H1 (cell line): ENCODE measurements at regions not wholly inside any gene's neighbourhood (a gene's known extent, or its start where the extent isn't known, plus 50 kb on each side); places are given as distances from the start of the nearest gene placed in this dataset.

ENCODE experiments used
- CTCF ChIA-PET: fragments of 300-600 bp; sonication (Branson Sonifier 250); formaldehyde crosslinking; loops from one replicate; lab custom pipeline; 2021; ENCODE audit not compliant: partially characterized antibody; lab: Charles Lee
- POLR2A ChIA-PET: fragments of 300-600 bp; sonication (Branson Sonifier 250); formaldehyde crosslinking; loops from one replicate; lab custom pipeline; 2021; ENCODE audit warnings: inconsistent platforms; ENCODE audit not compliant: partially characterized antibody; lab: Charles Lee
- DNase-seq, 2 experiments: peaks; one replicate each; pipeline versions ENCODE4 v3.0.0 to v3.0.0-alpha.2; 2010 to 2022; ENCODE audit warnings: low spot score in 2 of 2, low read depth in 1 of 2, mixed read lengths in 1 of 2
- FAIRE-seq: peaks from 2 replicates; lab custom pipeline; 2011; peaks lifted over from hg19 to GRCh38; lab: Jason Lieb, UNC
- H2AFZ ChIP-seq: 2 replicates; pipeline ENCODE4 v1.8.1; 2012; ENCODE audit warnings: low read length, inconsistent platforms
- H2AK5ac ChIP-seq: 2 replicates; pipeline ENCODE4 v1.6.1; 2013; ENCODE audit warnings: low read depth, low read length
- H2BK120ac ChIP-seq: replicated peaks from 2 replicates; pipeline ENCODE3; 2013; ENCODE audit warnings: low read depth, low read length, inconsistent platforms
- H2BK12ac ChIP-seq: 2 replicates; pipeline ENCODE4 v1.6.1; 2013; ENCODE audit warnings: low read depth, low read length
- H2BK15ac ChIP-seq: 2 replicates; pipeline ENCODE4 v1.6.1; 2013; ENCODE audit warnings: low read length
- H2BK20ac ChIP-seq: 2 replicates; pipeline ENCODE4 v1.6.1; 2013; ENCODE audit warnings: low read length
- H2BK5ac ChIP-seq: 2 replicates; pipeline ENCODE4 v1.6.1; 2013; ENCODE audit warnings: low read depth, low read length
- H3K14ac ChIP-seq: 2 replicates; pipeline ENCODE4 v1.6.1; 2013; ENCODE audit warnings: inconsistent platforms; ENCODE audit not compliant: insufficient read length
- H3K18ac ChIP-seq: 2 replicates; pipeline ENCODE4 v1.6.1; 2013; ENCODE audit warnings: low read length; ENCODE audit errors: extremely low read depth
- H3K23ac ChIP-seq: 2 replicates; pipeline ENCODE4 v1.6.1; 2013; ENCODE audit warnings: inconsistent platforms; ENCODE audit not compliant: insufficient read length
- H3K23me2 ChIP-seq: 2 replicates; pipeline ENCODE4 v1.6.1; 2013; ENCODE audit warnings: low read depth, low read length
- H3K27ac ChIP-seq: 2 replicates; pipeline ENCODE4 v1.6.1; 2011; ENCODE audit warnings: low read depth, low read length, inconsistent platforms
- H3K27me3 ChIP-seq, 4 experiments: replicated peaks in 1 of 4; 1 replicate in 1 of 4; 2 replicates in 3 of 4; pipeline versions ENCODE4 v1.6.1 to v1.8.1; 2011 to 2013; ENCODE audit warnings: low read length in 3 of 4, mild to moderate bottlenecking in 3 of 4, inconsistent platforms in 2 of 4, mixed read lengths in 2 of 4, moderate library complexity in 1 of 4; ENCODE audit not compliant: control insufficient read depth in 3 of 4, insufficient read depth in 3 of 4; ENCODE audit errors: extremely low read depth in 1 of 4
- H3K36me3 ChIP-seq, 4 experiments: 2 replicates each; pipeline versions ENCODE4 v1.6.1 to v1.8.1; 2011 to 2013; ENCODE audit warnings: mild to moderate bottlenecking in 4 of 4, low read length in 3 of 4, moderate library complexity in 2 of 4, control low read depth in 1 of 4, inconsistent platforms in 1 of 4; ENCODE audit not compliant: insufficient read depth in 4 of 4, control insufficient read depth in 2 of 4
- H3K4ac ChIP-seq: replicated peaks from 2 replicates; pipeline ENCODE3; 2013; ENCODE audit warnings: low read length, low read depth, mixed read lengths, inconsistent platforms; ENCODE audit not compliant: insufficient read length
- H3K4me1 ChIP-seq, 4 experiments: replicated peaks in 1 of 4; 1 replicate in 1 of 4; 2 replicates in 3 of 4; pipeline versions ENCODE4 v1.6.1 to v1.8.1; 2011 to 2013; ENCODE audit warnings: low read length in 3 of 4, inconsistent platforms in 2 of 4, mixed read lengths in 1 of 4; ENCODE audit not compliant: insufficient read depth in 4 of 4, control insufficient read depth in 3 of 4
- H3K4me2 ChIP-seq, 2 experiments: 2 replicates each; pipeline versions ENCODE4 v1.6.1 to v1.8.1; 2011 to 2013; ENCODE audit warnings: low read depth in 2 of 2, low read length in 2 of 2, control low read depth in 1 of 2, inconsistent platforms in 1 of 2, mild to moderate bottlenecking in 1 of 2; ENCODE audit not compliant: insufficient read depth in 1 of 2
- H3K4me3 ChIP-seq, 4 experiments: fragments of 200-600, 300-600 bp in 1 of 4; sonication (generic), shearing (Covaris generic), sonication (Bioruptor Twin) in 1 of 4; 2 replicates each; pipeline versions ENCODE4 v1.5.1 to v1.8.1; 2011 to 2016; ENCODE audit warnings: low read length in 4 of 4, low read depth in 3 of 4, control low read depth in 2 of 4, inconsistent platforms in 2 of 4, mild to moderate bottlenecking in 2 of 4, mixed read lengths in 1 of 4, moderate library complexity in 1 of 4; ENCODE audit not compliant: insufficient read depth in 2 of 4; ENCODE audit errors: extremely low read depth in 1 of 4
- H3K56ac ChIP-seq: replicated peaks from 2 replicates; pipeline ENCODE3; 2013; ENCODE audit warnings: low read depth, mild to moderate bottlenecking, mixed read lengths, low read length, inconsistent platforms; ENCODE audit not compliant: insufficient read length
- H3K79me1 ChIP-seq: 2 replicates; pipeline ENCODE4 v1.6.1; 2013; ENCODE audit warnings: low read depth, low read length, control low read depth
- H3K79me2 ChIP-seq, 2 experiments: 2 replicates each; pipeline versions ENCODE4 v1.6.1 to v1.8.1; 2012 to 2013; ENCODE audit warnings: low read length in 2 of 2, mild to moderate bottlenecking in 2 of 2, inconsistent platforms in 1 of 2; ENCODE audit not compliant: insufficient read depth in 2 of 2, control insufficient read depth in 1 of 2
- H3K9ac ChIP-seq, 4 experiments: replicated peaks in 1 of 4; 1 replicate in 1 of 4; 2 replicates in 3 of 4; pipeline versions ENCODE4 v1.6.1 to v1.8.1; 2011 to 2013; ENCODE audit warnings: low read depth in 3 of 4, low read length in 3 of 4, control low read depth in 2 of 4, mild to moderate bottlenecking in 2 of 4, moderate library complexity in 2 of 4, inconsistent platforms in 1 of 4; ENCODE audit errors: extremely low read depth in 1 of 4
- H3K9me3 ChIP-seq, 2 experiments: 2 replicates each; pipeline versions ENCODE4 v1.6.1 to v1.8.1; 2012 to 2013; ENCODE audit warnings: mild to moderate bottlenecking in 2 of 2, moderate library complexity in 2 of 2, control low read depth in 1 of 2, inconsistent platforms in 1 of 2, low read depth in 1 of 2, low read length in 1 of 2, mixed read lengths in 1 of 2; ENCODE audit not compliant: insufficient read depth in 2 of 2
- H4K20me1 ChIP-seq, 2 experiments: replicated peaks in 1 of 2; 2 replicates each; pipeline versions ENCODE3 to v1.8.1; 2011 to 2013; ENCODE audit warnings: inconsistent platforms in 2 of 2, low read length in 2 of 2, mild to moderate bottlenecking in 1 of 2; ENCODE audit not compliant: insufficient read depth in 2 of 2, control insufficient read depth in 1 of 2
- H4K5ac ChIP-seq: 2 replicates; pipeline ENCODE4 v1.6.1; 2013; ENCODE audit warnings: low read length, low read depth, mixed read lengths, inconsistent platforms; ENCODE audit not compliant: insufficient read length
- H4K8ac ChIP-seq: 2 replicates; pipeline ENCODE4 v1.8.0; 2013; ENCODE audit warnings: mild to moderate bottlenecking, moderate library complexity, low read length, inconsistent platforms; ENCODE audit not compliant: insufficient read depth; ENCODE audit errors: extremely low read depth
- H4K91ac ChIP-seq: replicated peaks from 2 replicates; pipeline ENCODE3; 2013; ENCODE audit warnings: low read length, mixed read lengths, inconsistent platforms; ENCODE audit not compliant: insufficient read length
- EP300 ChIP-seq, 2 experiments: IDR thresholded peaks; 1 replicate in 1 of 2; 2 replicates in 1 of 2; pipeline ENCODE4 v1.6.1; 2011 to 2012; ENCODE audit warnings: low read depth in 2 of 2, low read length in 2 of 2, mild to moderate bottlenecking in 2 of 2, borderline replicate concordance in 1 of 2, inconsistent platforms in 1 of 2, moderate library complexity in 1 of 2
- EZH2 ChIP-seq: fragments of 200-600 bp; sonication (generic); IDR thresholded peaks from 2 replicates; pipeline ENCODE4 v1.7.1; 2012; ENCODE audit warnings: low read depth, mild to moderate bottlenecking, moderate library complexity, low read length, inconsistent platforms; ENCODE audit not compliant: severe bottlenecking
- HDAC6 ChIP-seq: IDR thresholded peaks from one replicate; pipeline ENCODE4 v1.7.1; 2012; ENCODE audit warnings: low read depth, mild to moderate bottlenecking, inconsistent platforms, low read length, moderate library complexity
- KDM1A ChIP-seq: fragments of 200-600, 300-600 bp; sonication (generic); IDR thresholded peaks from 2 replicates; pipeline ENCODE4 v1.7.1; 2016; ENCODE audit warnings: mild to moderate bottlenecking, low read length, borderline replicate concordance
- POLR2AphosphoS5 ChIP-seq: IDR thresholded peaks from 2 replicates; pipeline ENCODE4 v1.6.1; 2011; ENCODE audit warnings: low read depth, low read length
- SUZ12 ChIP-seq: fragments of 200-600 bp; sonication (generic); IDR thresholded peaks from 2 replicates; pipeline ENCODE4 v1.6.1; 2012; ENCODE audit warnings: mild to moderate bottlenecking, inconsistent platforms, low read length, moderate library complexity, mixed read lengths
- WGBS, 2 experiments: shearing (Covaris generic) in 1 of 2; methylation state at CpG; one replicate each; pipeline versions ENCODE4 v1.1.6 to v1.1.7; 2013 to 2015; ENCODE audit warnings: low lambda C conversion rate in 2 of 2, mixed read lengths in 2 of 2, inconsistent platforms in 1 of 2, low coverage in 1 of 2, missing lambda C conversion rate in 1 of 2; ENCODE audit not compliant: insufficient replicate concordance in 2 of 2, insufficient coverage in 1 of 2, insufficient read length in 1 of 2; ENCODE audit errors: extremely low coverage in 1 of 2, missing lambda C conversion rate in 1 of 2; 5-methylcytosine and 5-hydroxymethylcytosine counted together

DNA sequence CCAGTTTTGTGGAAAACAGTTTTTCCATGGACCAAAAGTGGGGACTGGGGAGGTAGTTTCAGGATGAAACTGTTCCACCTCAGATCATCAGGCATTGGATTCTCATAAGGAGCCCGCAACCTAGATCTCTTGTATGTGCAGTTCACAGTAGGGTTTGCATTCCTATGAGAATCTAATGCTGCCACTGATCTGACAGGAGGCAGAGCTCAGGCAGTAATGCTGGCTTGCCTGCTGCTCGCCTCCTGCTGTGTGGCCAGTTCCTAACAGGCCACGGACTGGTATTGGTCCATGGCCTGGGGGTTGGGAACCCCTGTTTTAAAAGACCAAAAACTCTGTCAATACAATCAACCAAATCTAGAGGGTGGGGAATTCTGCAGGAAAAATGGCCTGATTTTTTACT, 100.0 kb upstream of the EOLA2 start:
- H3K27ac ChIP-seq = no peak overlapping the region
- WGBS, 2 experiments = 92% methylated on average over 3 of the region's 3 CpGs; no CpG with 5 or more reads in 1 of the 2 experiments
- POLR2A ChIA-PET = no interaction called here

More for the DNA sequence above, 100.0 kb upstream of the EOLA2 start:
- FAIRE-seq (no peak), DNase-seq (no peak)
- Histone ChIP-seq H2BK15ac (no peak overlapping the region), H3K23ac (no peak overlapping the region), H2BK120ac (no peak overlapping the region), H3K9ac (no peak overlapping the region), H3K79me2 (no peaks in the 10 kb centered on the region), H3K27me3 (no peaks in the 10 kb centered on the region), H4K91ac (no peak overlapping the region), H3K56ac (no peak overlapping the region), H4K8ac (no peak overlapping the region), H3K4me1 (no peaks in the 10 kb centered on the region), H3K36me3 (no peaks in the 10 kb centered on the region), H4K5ac (no peak overlapping the region), H2BK20ac (no peak overlapping the region), H3K23me2 (no peaks in the 10 kb centered on the region), H3K4ac (no peak overlapping the region), H2AFZ (no peak overlapping the region), H3K4me2 (no peak overlapping the region), H2AK5ac (no peak overlapping the region), H3K14ac (no peak overlapping the region), H3K79me1 (no peaks in the 10 kb centered on the region), H3K4me3 (no peak overlapping the region), H2BK5ac (no peak overlapping the region), H3K18ac (no peak overlapping the region), H4K20me1 (no peaks in the 10 kb centered on the region), H3K9me3 (no peaks in the 10 kb centered on the region), H2BK12ac (no peak overlapping the region)
- CTCF ChIA-PET = no interaction called here
- TF ChIP-seq POLR2AphosphoS5 (no peak), HDAC6 (no peak), EP300 (IDR thresholded peaks at IDR 0.05; ENCODE audit: borderline replicate concordance in 1 of 2, low read depth in 2 of 2, low read length in 2 of 2) (no peak), EZH2 (no peak), SUZ12 (no peak), KDM1A (no peak)
